NCI-H2081 treated with DMSO at 0.1 percent for 48 hours (cell line): ENCODE measurements at regions not wholly inside any gene's neighbourhood (a gene's known extent, or its start where the extent isn't known, plus 50 kb on each side); places are given as distances from the start of the nearest gene placed in this dataset.
A peak's percentile ranks its signal among the peaks of the same experiment; 100 is the strongest.
"Not testable (repeated sequence)": the region's sequence is repeated elsewhere in the genome, so short reads cannot be mapped to it uniquely, and the experiment has no call there.

Source experiments
- DNase-seq: peaks from one replicate; lab custom pipeline; 2025; lab: John Stamatoyannopoulos, UW

DNA sequence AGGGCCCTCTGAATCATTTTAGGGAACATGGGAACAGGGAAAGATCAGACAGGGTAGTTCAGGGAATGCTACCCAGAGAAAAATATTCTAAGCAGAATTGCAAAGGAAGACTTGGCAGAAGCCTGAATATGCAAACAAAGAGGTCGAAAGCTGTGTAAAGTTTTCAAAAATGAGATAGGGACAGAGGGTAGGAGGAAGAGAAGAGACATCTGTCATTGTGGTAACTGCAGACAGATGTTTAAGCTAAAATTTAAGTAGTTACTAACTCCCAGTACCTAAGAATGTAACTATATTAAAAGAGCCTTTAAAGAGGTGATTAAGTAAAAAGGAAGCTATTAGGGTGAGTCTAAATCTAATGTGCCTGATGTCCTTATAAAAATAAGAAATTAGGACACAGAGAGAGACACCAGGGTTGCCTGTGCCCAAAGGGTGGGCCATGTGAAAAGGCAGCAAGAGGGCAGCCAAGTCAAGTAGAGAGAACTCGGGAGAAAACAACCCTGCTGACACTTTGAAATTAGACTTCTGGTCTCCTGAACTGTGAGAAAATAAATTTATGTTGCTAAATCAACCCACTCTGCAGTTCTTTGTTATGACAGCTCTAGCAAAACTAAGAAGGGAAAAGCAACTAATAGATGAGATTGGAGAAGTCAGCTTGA, 1647.4 kb upstream of the C9orf72 start:
- no peak for DNase-seq

- no peak for DNase-seq
Observed at GRCh38 chr9:29228558-29228957, 1655.3 kb upstream of the C9orf72 start.

GRCh38 chr9:29230931-29231330, 1657.7 kb upstream of the C9orf72 start:
- DNase-seq = no peak

DNA sequence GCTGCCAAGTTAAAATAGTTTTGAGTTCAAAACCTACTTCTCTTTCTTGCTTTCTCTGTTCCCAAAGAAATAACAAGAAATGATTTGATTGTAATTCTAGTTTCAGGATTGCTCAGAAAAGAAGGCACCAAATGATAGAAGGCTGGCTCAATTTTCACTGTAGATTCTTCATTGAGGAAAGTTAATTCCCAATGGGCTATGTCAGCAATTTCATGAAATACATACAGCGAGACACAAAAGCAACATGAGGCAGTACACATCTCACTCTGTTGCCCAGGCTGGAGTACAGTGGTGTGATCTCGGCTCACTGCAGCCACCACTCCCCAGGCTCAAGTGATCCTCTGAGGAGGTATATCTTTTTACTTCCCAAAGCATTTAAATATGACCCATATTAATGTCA, 1659.9 kb upstream of the C9orf72 start:
- no peak for DNase-seq

DNA sequence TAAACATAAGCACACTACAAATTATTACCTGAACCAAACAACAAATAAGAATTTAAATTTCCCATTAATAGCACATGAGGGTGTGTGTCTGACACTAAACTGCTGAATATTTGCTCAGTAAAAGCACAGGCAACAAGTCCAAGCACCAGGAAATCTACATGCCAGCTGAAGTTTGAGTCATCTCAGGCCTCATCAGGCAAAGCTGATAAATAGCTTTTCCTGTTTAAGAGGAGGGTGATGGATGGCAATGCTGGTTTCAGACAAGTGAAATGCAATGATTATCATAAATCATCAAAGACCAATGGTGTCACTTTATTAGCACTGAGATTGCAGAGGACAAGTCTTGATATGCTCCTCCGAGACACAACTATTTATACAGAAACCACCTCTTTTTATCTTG, 1668.0 kb upstream of the C9orf72 start:
- no peak for DNase-seq

GRCh38 chr9:29245351-29245750, 1672.1 kb upstream of the C9orf72 start:
- DNase-seq = no peak

DNA sequence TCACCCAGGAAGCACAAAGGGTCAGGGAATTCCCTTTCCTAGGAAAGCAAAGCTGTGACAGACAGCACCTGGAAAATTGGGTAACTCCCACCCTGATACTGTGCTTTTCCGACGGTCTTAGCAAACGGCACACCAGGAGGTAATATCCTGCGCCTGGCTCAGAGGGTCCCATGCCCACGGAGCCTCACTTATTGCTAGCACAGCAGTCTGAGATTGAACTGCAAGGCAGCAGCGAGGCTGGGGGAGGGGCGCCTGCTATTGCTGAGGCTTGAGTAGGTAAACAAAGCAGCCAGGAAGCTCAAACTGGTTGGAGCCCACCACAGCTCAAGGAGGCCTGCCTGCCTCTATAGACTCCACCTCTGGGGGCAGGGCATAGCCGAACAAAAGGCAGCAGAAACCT, 1697.1 kb upstream of the C9orf72 start:
- not testable (repeated sequence) for DNase-seq

GRCh38 chr9:29282121-29282520, 1708.8 kb upstream of the C9orf72 start:
- no peak for DNase-seq

DNA sequence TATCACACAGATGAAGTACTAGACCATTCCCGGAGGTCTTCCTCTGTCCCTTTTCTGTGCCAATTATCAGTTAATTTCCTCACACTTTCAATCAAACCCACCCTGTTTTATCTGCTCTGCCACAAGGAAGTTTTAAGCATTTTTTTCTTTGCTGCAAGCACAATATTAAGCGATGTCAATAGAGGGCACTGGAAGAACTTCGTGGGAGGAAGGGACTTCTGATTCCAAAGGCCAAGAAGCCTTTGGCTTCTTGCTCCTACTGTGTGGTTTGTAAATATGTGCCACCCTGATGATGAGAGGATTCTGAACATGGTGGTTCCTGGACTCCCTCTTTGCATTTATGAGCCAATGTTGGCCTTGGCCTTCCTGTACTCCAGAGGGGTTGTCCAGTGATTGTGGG, 1712.5 kb upstream of the C9orf72 start:
- peak; percentile 7 for DNase-seq

- no peak for DNase-seq
Observed at GRCh38 chr9:29289365-29289764, 1716.1 kb upstream of the C9orf72 start.

DNA sequence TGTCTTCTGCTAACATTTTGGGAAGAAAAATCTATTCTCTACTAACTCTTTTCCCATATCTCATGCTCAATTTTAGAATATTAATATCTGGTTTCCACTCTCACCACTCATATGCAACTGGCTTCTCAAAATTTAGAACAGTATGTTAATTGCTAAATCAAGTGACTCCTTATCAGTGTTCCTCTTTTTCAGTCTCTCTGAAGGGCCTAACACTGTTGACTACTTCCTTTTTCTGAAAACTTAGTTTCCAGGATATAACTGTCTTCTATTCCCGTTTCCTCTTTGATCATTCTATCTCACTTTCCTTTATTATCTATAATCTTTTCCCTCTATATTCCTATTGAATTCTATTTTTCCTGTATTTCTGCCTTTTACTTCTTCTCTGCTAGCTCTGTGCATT, 1717.2 kb upstream of the C9orf72 start:
- no peak for DNase-seq

DNA sequence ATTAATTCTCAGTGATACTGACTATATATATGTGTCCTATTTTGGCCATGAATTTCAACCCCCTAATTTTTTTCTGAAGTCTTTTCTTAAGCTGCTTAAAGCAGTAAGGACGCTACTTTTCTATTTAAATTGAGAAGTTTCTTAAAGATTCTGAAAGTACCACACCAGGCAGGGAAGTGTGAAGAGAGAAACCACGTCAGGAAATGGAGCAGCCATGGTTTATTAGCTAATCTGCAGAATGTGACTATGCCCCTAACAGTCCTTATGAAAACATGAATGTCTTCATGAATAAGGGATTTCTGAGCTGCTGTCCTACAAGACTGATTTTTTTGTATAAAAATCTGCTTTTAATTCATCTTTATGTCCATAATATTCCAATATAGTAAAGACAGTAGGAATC, 1724.3 kb upstream of the C9orf72 start:
- no peak for DNase-seq

GRCh38 chr9:29311221-29311620, 1737.9 kb upstream of the C9orf72 start:
- no peak for DNase-seq

- DNase-seq = no peak
Observed at GRCh38 chr9:29312327-29312726, 1739.0 kb upstream of the C9orf72 start.

DNA sequence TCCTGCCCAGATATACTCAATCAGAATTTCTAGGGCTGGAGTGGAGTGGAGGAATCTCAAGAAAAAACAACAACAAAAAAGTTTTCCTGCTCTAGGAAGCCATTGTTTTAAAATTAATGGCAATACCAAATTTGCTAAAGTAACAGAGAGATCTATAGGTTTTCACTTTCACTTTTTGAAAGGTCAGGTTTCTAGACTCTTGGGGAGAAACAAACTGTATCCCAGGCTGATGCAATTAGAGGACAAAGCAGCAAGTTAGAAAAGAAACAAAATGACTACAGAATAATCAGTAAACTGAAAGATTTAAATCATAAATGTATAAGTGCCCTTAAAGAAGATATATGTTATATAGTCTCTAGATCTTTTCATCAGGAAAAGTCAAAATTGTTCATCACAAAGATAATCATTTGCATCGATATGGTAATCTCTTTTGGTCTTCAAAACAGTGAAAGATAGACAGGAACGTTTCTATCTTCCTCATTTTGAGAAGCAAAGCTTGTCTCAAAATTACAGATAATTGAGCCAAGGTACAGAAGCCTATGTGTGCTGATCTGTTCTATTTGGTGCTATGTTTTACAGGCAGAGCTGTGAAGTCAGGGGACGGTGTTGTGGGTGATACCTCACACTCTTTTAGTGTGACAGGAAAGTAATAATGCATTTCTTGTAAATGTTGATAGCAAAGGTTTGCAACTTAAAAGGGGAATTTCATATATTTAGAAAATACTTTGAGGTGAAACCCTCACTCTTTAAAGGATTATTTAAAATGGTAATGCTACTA, 1746.6 kb upstream of the C9orf72 start:
- no peak for DNase-seq

GRCh38 chr9:29322240-29322639, 1749.0 kb upstream of the C9orf72 start:
- no peak for DNase-seq

- no peak for DNase-seq
Observed at GRCh38 chr9:29325894-29326293, 1752.6 kb upstream of the C9orf72 start.

DNA sequence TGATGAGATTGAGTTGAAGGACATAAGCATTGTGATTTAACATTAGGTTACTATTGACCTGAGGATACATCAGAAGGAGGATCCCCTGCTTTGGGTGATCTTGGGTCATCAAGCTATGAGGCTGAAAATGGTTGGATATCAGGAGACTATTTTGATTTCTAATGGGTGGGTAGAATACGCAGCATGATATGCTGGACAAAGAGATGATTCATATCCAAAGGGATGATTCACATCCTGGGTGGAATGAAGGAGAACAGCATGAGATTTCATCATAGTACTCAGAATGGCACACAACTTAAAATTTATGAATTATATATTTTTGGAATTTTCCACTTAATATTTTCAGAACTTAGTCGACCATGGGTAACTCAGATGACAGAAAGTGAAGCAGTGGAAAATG, 1759.5 kb upstream of the C9orf72 start:
- DNase-seq = no peak

DNA sequence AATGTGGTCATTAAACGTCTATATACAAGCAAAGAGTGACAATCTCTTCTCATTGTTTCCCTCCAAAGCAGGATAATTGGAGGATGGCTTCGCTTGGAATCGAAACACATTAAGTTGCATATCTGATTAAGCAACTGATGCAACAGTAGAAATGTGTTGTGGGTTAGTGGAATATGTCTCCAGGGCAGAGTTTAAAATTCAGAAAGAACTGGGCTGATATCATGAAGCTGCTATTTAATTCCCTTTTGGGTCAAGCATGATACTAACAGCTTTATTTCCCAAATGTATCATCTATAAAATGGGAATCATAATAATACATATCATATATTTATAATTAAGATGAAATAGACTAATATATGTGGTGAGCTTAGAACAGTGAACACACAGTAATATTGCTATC, 1763.0 kb upstream of the C9orf72 start:
- DNase-seq = no peak

GRCh38 chr9:29339387-29339786, 1766.1 kb upstream of the C9orf72 start:
- DNase-seq = peak; percentile 29

GRCh38 chr9:29348999-29349398, 1775.7 kb upstream of the C9orf72 start:
- no peak for DNase-seq

GRCh38 chr9:29389421-29389820, 1816.1 kb upstream of the C9orf72 start:
- DNase-seq = no peak

DNA sequence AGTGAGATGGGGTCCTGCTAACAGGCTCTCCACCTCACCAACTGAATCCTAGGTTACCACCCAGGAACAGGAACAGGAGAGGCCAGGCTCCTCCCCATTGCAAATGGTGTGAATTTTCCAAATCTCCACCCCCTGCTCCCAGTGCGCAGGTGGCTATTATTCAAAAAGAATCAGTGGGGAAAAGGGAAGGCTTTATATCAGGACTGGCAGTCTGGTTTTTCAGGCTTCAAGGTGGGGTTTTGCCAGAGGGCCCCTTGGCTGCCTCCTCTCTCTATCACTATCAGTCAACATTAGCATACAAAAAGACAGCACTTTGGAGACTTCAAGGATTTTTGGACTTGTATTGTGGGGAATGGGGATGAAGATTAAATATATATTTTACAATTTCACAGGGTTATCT, 1817.6 kb upstream of the C9orf72 start:
- no peak for DNase-seq

DNA sequence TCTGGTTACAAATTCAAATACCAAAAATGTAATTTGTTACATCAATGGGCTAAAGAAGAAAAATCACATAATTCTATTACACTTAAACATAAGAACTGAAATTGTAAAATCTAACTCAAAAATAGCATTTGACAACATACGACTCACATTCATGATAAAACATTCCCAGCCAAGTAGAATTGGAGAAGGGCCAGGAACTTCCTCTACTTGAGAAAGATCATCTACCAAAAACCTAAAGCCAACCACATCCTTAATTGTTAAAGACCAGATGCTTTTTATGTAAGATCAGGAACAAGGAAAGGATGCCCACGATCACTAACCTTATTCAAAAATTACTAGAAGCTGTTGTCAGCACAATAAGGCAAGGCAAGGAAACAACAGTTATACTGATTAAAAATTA, 1819.8 kb upstream of the C9orf72 start:
- no peak for DNase-seq
